ENCODE measurements at regions not wholly inside any gene's neighbourhood (a gene's known extent, or its start where the extent isn't known, plus 50 kb on each side); places are given as distances from the start of the nearest gene placed in this dataset.
"Not testable (repeated sequence)": the region's sequence is repeated elsewhere in the genome, so short reads cannot be mapped to it uniquely, and the experiment has no call there.

- DNase-seq (ENCODE audit: low read depth in 2 of 2) = no peak
Measured at GRCh38 chr2:60357996-60358395, 195.5 kb downstream of the BCL11A start.

DNA sequence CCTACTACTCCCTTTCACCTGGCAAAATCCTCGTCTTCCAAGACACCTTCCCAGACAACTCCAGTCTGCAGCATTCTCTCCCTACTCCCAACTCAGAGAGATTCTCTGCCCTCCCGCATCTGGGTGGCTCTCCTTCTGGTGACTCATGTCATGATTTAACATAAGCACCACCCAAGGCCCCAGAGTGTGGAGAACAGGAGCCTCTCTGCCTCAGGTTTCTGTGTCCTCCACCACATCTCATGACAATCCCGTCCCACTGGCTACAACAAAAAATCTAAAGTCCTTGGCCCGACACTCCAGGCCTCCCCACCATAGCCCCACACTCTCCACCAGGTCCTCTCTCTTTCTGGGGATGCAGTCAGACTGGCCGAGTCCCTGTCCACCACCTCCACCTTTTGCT lies 197.1 kb downstream of the BCL11A start:
- no peak for DNase-seq (ENCODE audit: low read depth in 2 of 2)

DNA sequence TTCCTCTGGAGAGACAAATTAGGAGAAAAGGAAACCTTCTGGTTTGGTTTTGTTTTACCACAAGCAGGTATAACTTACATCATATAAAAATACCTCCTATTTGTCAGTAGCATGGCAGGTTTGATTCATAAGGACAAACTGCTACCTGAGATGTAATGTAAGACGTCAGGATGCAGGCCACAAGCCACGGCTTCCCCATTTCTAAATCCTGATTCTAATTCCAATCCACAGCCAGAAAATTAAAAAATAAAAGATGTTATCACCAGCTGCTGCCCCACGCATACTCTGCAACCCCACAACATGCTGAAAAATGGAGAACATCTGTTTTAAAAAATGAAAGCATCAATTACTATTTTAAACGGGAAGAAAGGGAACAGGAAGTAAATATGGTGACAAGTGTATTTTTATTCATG lies 197.6 kb downstream of the BCL11A start:
- no peak for DNase-seq (ENCODE audit: low read depth in 2 of 2)

DNA sequence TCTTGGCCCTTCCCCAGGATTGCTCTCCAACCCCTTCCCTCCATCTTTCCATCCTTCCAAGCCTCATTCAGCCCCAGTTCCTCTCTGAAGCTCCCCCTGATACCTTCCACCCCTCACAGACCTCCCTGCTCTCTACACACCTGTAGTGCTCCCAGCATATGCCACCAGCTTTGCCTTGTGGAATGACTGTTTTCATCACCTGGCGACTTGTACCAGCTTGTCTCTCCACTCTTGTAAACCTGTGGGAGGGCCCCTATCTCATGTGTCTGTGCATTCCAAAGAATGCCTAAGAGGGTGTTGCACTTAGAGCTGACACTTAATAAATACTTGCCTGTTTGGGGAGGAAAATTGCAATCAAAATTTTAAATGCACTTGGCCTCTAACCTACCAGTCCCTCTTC lies 198.7 kb downstream of the BCL11A start:
- no peak for DNase-seq (ENCODE audit: low read depth in 2 of 2)

GRCh38 chr2:60353863-60354262 lies 199.6 kb downstream of the BCL11A start:
- DNase-seq (ENCODE audit: low read depth in 2 of 2) = no peak

- no peak for DNase-seq (ENCODE audit: low read depth in 2 of 2)
Measured at GRCh38 chr2:60353406-60353800, 200.1 kb downstream of the BCL11A start.

GRCh38 chr2:60352491-60353405 lies 200.7 kb downstream of the BCL11A start:
- DNase-seq (ENCODE audit: low read depth in 2 of 2) = no peak

- no peak for DNase-seq (ENCODE audit: low read depth in 2 of 2)
Measured at GRCh38 chr2:60351802-60352201, 201.7 kb downstream of the BCL11A start.

DNA sequence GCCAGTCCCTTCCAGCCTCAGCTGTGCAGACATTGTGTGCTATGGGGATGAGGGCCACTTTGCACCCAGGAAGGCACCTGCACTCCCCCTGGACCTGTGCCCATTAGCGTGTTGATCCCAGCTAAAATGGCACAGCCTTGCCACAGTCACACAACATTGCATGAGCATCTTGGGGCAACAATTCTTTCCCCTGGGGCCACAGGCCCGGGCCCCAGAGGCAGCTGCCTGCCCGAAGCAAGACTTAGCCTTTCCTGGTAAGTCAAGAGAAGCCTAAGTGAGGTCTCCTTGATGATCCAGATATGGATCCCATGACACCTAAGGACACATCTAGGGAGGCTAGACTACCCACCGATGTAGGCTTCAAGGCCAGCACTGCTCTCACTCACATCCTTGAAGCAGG lies 202.1 kb downstream of the BCL11A start:
- no peak for DNase-seq (ENCODE audit: low read depth in 2 of 2)

- no peak for DNase-seq (ENCODE audit: low read depth in 2 of 2)
Measured at GRCh38 chr2:60350791-60351190, 202.7 kb downstream of the BCL11A start.

DNA sequence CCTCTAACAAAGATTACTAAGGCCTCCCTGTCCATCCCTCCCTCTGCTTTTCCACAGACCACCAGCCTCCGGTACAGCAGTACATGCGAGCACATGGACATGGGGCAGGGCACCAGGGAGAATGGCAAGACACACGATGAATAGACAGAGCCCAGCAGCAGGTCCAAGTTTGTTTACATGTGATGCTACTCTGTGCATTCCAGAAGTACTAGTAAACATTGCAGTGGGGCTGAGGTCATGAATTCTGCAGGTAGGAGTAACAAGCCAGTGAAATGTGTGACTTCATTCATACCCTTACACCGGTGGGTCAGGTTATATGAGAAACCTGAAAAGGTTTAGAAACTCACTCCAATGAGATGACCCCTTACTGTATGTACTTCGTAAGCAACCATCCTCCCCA lies 205.7 kb downstream of the BCL11A start:
- DNase-seq (ENCODE audit: low read depth in 2 of 2) = no peak

GRCh38 chr2:60342491-60342890 lies 211.0 kb downstream of the BCL11A start:
- DNase-seq (ENCODE audit: low read depth in 2 of 2) = not testable (repeated sequence)

GRCh38 chr2:60341151-60341550 lies 212.3 kb downstream of the BCL11A start:
- no peak for DNase-seq (ENCODE audit: low read depth in 2 of 2)

- no peak for DNase-seq (ENCODE audit: low read depth in 2 of 2)
Measured at GRCh38 chr2:60339286-60339685, 214.2 kb downstream of the BCL11A start.

DNA sequence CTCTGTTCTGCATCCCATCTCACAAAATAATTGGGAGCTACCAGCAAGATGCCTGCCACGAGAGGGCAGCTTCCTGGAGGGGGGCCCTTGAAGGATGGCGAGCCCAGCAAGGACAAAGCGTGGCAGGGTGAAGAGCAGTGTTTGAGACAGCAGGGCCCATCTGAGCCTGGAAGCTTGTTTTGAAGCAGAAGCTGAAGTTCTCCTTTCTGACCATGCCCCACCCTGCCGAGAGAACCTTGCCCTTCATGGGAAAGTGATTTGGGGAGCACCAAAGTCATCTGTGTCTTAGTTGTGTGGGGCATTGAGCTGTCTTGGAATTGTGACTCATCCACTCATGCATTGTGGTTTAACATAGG lies 216.3 kb downstream of the BCL11A start:
- no peak for DNase-seq (ENCODE audit: low read depth in 2 of 2)

DNA sequence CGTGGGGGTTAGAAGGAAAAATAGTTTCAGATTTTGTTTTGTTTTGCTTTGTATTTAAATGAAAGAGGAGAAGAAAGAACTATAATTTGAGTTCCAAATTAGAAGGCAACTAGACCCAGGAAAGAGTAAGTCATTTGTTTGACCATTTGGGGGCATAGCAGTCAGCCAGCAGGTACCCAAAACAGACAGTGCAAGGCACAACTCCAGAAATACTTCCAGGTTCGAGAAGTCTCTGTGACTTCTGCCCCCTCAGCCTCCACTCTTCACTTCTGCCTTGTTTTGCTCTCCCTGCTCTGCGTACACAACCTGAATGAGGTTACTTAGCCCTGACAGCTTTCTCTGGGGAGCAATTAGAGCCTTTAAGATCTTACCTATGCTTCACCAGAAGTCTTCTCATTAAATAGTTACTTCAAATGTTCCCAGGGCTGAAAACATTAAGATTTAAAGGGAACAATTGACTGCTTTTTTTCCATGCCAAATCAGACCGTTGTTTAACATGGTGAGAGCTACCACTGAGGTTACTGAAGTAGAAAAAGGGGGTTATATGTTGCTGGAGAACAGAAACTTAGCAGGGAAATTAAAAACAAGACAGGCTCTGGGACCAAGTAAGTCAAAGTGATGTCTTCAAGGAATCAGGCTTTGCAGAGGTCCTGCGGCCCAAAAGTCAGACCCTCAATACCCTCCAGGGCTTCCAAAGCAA lies 216.9 kb downstream of the BCL11A start:
- DNase-seq (ENCODE audit: low read depth in 2 of 2) = no peak

DNA sequence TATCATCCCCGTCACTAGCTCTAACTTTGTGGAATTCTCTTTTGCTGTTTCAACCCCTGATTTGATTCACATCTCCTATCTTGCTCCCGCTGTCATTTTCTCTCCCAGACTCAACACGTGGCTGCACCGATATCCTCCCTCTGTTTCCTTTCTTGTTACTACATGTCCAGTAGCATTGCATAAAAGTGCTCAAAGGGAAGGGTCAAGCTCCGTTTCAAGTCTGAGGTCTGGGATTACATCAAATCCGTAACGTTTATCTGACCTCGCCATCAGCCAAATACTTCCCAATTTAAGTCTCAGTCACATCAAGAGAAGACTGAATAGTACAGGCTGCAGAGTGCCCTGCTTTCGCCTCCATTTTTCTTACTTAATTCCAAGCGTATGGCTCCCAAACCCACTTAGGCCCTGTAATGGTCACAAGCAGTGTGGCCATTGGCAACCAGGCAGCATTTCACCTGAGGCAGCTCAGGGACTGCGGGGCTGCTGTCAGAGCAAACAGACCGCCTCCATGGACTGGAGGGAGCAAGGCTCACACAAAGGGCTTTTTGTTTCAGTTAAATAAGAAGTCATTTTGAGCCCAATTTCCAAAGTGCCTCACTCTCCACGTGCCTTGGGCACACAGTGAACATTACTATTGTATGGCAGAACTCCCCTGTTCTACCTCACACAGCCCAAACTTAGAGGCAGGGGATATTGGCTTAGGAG lies 217.8 kb downstream of the BCL11A start:
- DNase-seq (ENCODE audit: low read depth in 2 of 2) = no peak

GRCh38 chr2:60334610-60335009 lies 218.8 kb downstream of the BCL11A start:
- no peak for DNase-seq (ENCODE audit: low read depth in 2 of 2)

DNA sequence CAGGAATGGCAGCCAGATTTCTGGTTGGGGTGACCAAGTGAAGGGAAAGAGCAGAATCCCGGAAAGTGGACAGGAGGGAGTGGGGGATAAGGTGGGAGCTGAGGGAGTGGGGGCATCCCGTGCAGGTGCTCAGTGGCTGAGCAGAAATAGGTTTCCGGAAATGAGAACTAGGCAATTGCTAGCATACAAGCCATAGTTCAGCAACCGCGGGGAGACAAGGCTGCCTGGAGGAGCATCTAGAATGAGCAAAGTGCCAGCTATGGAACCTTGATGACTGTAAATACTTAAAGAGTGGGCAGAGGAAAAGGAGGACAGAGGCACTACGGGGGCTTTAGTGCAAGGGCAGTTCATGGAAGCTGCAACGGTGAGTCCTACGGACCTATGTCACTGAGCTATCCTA lies 220.2 kb downstream of the BCL11A start:
- no peak for DNase-seq (ENCODE audit: low read depth in 2 of 2)

GRCh38 chr2:60331115-60331809 lies 222.2 kb downstream of the BCL11A start:
- DNase-seq (ENCODE audit: low read depth in 2 of 2) = no peak

DNA sequence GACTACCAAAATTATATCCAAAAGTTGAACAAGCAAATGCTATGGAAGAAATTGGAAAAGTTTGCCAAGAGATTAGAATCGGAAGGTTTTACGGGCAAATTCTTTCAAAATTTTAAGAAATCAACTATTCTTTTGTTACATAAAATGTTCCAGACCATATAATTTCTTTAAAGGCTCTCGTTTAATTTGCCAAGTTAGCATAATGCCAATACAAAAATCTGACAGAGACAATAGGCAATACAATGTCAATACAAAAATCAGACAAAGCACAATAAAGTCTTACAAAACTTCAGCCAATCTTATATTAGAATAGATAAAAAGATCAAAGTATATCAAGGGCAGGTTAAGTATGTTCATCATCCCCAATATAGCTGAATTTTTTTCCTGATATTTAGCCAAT lies 224.2 kb downstream of the BCL11A start:
- DNase-seq (ENCODE audit: low read depth in 2 of 2) = no peak

DNA sequence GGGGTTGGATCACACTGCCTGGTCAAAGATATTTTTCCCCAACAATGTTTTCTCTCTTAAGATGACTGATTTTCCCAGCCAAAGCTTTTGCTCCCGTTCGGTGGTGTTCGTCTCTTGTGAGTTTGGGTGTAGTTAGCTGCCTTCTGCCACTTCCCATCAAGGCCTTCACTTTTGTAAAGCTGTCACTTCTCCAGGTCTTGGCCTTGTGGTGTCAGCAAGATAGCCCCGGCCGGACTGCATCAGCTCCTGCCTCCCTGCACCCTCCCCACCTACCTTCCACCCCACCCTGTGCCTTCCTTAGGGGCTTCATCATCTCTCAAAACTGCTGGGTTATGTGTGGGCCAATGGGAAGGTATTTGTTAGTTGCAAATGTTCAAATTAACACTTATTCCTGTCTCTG lies 228.9 kb downstream of the BCL11A start:
- no peak for DNase-seq (ENCODE audit: low read depth in 2 of 2)
